K562 (cell line): ENCODE measurements at regions not wholly inside any gene's neighbourhood (a gene's known extent, or its start where the extent isn't known, plus 50 kb on each side); places are given as distances from the start of the nearest gene placed in this dataset.
"Not testable (repeated sequence)": the region's sequence is repeated elsewhere in the genome, so short reads cannot be mapped to it uniquely, and the experiment has no call there.

Experiments used
- CHD1 ChIP-seq: fragments of 200-600 bp; sonication (generic); IDR thresholded peaks from one replicate; pipeline ENCODE4 v1.6.1; 2012; ENCODE audit warnings: mild to moderate bottlenecking, moderate library complexity, low read length, inconsistent platforms
- ZNF407 ChIP-seq: fragments of 450-650 bp; IDR thresholded peaks from 2 replicates; pipeline ENCODE4 v1.6.1; 2016; ENCODE audit warnings: low read depth
- TF ChIP-seq, protein P1 (sequence below), 3 experiments: IDR thresholded peaks in 2 of 3; conservative IDR thresholded peaks in 1 of 3; 2 replicates each; pipeline ENCODE4 v1.5.1; 2011 to 2012; ENCODE audit warnings: low read length in 3 of 3, mild to moderate bottlenecking in 3 of 3, control low read depth in 2 of 3, improper control_type of control experiment in 1 of 3, inconsistent platforms in 1 of 3, low read depth in 1 of 3, mixed read lengths in 1 of 3, moderate library complexity in 1 of 3; ENCODE audit not compliant: insufficient read depth in 2 of 3

GRCh38 chr10:47648594-47648993 is 114.8 kb downstream of the SYT15B start:
- TF ChIP-seq, protein P1, sequence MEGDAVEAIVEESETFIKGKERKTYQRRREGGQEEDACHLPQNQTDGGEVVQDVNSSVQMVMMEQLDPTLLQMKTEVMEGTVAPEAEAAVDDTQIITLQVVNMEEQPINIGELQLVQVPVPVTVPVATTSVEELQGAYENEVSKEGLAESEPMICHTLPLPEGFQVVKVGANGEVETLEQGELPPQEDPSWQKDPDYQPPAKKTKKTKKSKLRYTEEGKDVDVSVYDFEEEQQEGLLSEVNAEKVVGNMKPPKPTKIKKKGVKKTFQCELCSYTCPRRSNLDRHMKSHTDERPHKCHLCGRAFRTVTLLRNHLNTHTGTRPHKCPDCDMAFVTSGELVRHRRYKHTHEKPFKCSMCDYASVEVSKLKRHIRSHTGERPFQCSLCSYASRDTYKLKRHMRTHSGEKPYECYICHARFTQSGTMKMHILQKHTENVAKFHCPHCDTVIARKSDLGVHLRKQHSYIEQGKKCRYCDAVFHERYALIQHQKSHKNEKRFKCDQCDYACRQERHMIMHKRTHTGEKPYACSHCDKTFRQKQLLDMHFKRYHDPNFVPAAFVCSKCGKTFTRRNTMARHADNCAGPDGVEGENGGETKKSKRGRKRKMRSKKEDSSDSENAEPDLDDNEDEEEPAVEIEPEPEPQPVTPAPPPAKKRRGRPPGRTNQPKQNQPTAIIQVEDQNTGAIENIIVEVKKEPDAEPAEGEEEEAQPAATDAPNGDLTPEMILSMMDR (IDR thresholded peaks at IDR 0.05 in 2 of 3, conservative IDR thresholded peaks at IDR 0.05 in 1 of 3; ENCODE audit: insufficient read depth in 2 of 3, low read depth in 1 of 3, low read length in 3 of 3), result not testable (repeated sequence)
- not testable (repeated sequence) for TF ChIP-seq CHD1, ZNF407
